Stimulated activated naive CD4-positive, alpha-beta T cell (primary cell): ENCODE measurements at regions not wholly inside any gene's neighbourhood (a gene's known extent, or its start where the extent isn't known, plus 50 kb on each side); places are given as distances from the start of the nearest gene placed in this dataset.
"Not testable (repeated sequence)": the region's sequence is repeated elsewhere in the genome, so short reads cannot be mapped to it uniquely, and the experiment has no call there.

ENCODE experiments used
- DNase-seq, 6 experiments: peaks; one replicate each; lab custom pipeline; 2025; lab: John Stamatoyannopoulos, UW

GRCh38 chr13:48808683-48809082, 155.0 kb downstream of the CYSLTR2 start:
- DNase-seq = no peak

- DNase-seq = no peak
These were observed 156.3 kb downstream of the CYSLTR2 start for GRCh38 chr13:48810013-48810412.

- DNase-seq = no peak
These were observed 159.8 kb downstream of the CYSLTR2 start for GRCh38 chr13:48813518-48813917.

- no peak for DNase-seq
These were observed 159.0 kb upstream of the FNDC3A start for GRCh38 chr13:48816700-48817099.

- peak in 2 of 6 experiments; percentile 6 to 33 for DNase-seq
These were observed 158.4 kb upstream of the FNDC3A start for GRCh38 chr13:48817166-48817802.

GRCh38 chr13:48818495-48819356, 157.0 kb upstream of the FNDC3A start:
- DNase-seq = no peak

GRCh38 chr13:48819376-48819775, 156.3 kb upstream of the FNDC3A start:
- DNase-seq = no peak

- no peak for DNase-seq
These were observed 155.8 kb upstream of the FNDC3A start for GRCh38 chr13:48819899-48820298.

GRCh38 chr13:48823526-48823925, 152.2 kb upstream of the FNDC3A start:
- DNase-seq = not testable (repeated sequence)

- DNase-seq = no peak
These were observed 149.7 kb upstream of the FNDC3A start for GRCh38 chr13:48826039-48826438.

GRCh38 chr13:48826922-48827454, 148.7 kb upstream of the FNDC3A start:
- DNase-seq = not testable (repeated sequence)

GRCh38 chr13:48827709-48828108, 148.0 kb upstream of the FNDC3A start:
- no peak for DNase-seq

GRCh38 chr13:48828962-48829411, 146.7 kb upstream of the FNDC3A start:
- no peak for DNase-seq

- DNase-seq = no peak
These were observed 146.2 kb upstream of the FNDC3A start for GRCh38 chr13:48829536-48829935.

- DNase-seq = no peak
These were observed 144.5 kb upstream of the FNDC3A start for GRCh38 chr13:48831248-48831647.

- DNase-seq = no peak
These were observed 142.3 kb upstream of the FNDC3A start for GRCh38 chr13:48833412-48833811.

- DNase-seq = not testable (repeated sequence)
These were observed 140.4 kb upstream of the FNDC3A start for GRCh38 chr13:48835326-48835725.

- no peak for DNase-seq
These were observed 137.3 kb upstream of the FNDC3A start for GRCh38 chr13:48838193-48838973.

- no peak for DNase-seq
These were observed 136.5 kb upstream of the FNDC3A start for GRCh38 chr13:48839171-48839570.

GRCh38 chr13:48840366-48840765, 135.3 kb upstream of the FNDC3A start:
- DNase-seq = no peak

- DNase-seq = no peak
These were observed 133.4 kb upstream of the FNDC3A start for GRCh38 chr13:48842316-48842715.
